ENCODE measurements at regions not wholly inside any gene's neighbourhood (a gene's known extent, or its start where the extent isn't known, plus 50 kb on each side); places are given as distances from the start of the nearest gene placed in this dataset.

DNA sequence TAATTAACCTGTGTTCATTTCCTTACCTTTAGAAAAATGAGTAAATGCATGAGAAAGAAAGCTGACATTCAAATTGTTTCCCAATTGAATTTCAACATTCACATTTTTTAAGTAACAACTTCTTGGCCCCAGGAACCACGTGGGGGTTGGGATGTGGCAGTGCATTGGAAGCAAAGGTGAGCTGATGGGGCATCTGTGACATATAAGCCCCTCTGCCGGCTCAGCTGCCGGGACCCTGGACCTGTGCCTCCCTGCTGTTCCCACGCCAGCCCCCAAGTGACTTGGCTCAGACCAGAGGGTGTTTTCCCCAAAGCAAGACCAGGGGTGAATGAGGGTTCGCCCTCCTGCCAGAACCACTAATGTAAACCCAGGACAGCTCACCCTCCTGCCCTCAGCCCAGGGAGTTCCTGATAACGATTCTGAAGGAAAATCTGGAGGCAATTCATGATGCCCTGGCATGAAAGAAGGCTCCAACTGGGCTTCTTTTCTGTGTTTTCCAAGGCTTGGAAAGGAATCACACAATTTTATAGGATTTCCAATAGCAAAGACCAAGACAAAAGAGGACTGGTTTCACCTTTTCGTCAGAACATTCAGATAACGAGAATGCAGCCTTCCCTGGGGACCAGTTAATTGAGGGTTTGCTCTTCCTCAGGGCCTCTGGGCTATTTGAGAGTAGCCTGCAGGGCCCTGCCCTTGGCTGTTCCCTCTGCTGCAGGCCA is 193.2 kb upstream of the TWIST2 start:
- DNase-seq (ENCODE audit: low read depth), result no peak

GRCh38 chr2:238655198-238655860 is 192.6 kb upstream of the TWIST2 start:
- DNase-seq (ENCODE audit: low read depth), result no peak

DNA sequence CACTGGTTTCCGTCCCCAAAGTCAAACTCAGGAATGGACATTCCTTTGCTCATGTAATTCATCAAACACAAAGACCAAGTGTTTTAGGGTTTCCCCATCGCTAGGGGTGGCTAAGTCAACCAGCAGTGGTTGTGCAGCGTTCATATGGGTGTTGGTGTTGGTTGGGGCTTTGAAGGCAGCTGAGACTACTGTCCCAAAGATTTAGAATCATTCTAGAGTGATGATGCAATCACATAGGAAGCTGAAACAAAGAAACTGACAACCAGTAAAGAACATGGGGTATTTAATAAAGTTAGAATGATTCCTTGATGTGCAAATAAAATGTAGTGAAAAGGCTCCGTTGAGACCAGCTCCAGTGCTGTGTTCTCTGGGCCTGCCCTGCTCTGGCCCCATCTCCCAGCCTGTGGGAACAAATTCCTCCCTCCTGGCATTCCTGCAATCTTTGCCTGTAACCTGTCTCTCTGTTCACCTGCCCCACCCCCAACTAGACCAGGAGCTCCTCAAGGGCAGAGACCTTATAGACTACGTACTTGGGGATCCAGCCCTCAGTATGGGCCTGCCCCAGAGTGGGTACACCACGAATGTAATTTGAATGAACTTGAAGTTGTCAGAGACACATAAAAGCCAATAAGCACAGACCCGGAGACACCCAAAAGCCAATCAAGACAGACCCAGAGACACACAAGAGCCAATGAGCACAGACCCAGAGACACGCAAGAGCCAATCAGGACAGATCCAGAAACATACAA is 191.7 kb upstream of the TWIST2 start:
- DNase-seq (ENCODE audit: low read depth), result no peak

DNA sequence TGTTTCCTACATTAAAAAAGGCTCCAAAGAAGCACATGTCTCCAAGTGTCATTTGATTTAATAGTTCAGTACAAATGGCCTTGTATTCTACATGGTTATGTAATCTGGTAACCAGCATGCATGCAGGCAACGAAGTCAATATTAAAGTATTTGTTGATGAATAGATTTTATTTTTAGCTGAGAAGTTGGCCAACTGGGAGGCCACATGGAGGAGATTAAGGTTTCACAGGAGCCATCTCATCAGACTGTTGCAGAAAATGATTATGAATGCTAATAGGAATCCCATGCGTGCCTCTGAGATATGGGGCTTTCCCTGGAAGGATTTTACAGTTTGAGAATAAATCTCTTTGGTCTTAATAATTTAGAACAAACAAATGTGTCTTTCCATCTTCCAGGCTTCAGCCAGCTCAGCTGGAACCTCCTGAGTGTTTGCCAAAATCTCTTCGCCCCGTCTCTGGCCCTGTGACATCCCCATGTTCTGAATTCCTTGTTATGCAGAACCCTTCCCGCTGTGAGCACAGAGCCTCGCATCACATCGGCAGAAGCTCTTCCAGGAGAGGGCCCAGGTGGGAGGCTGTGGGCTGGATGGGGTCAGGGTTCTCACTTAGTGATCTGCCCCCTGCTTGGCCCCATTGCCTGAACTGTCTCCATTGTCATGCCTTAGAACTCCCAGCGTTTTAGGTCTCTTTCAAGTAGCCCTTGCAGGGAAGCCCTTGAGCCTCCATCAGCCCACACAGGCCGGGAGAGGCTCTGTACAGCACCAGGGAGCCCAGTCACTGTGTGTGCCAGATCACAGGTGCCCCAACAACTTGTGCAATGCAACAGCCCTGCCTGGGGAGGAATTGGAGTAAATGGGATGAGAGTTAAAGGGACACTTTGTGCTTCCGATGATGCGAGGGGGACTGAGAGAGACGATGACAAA is 190.5 kb upstream of the TWIST2 start:
- DNase-seq (ENCODE audit: low read depth), result no peak

DNA sequence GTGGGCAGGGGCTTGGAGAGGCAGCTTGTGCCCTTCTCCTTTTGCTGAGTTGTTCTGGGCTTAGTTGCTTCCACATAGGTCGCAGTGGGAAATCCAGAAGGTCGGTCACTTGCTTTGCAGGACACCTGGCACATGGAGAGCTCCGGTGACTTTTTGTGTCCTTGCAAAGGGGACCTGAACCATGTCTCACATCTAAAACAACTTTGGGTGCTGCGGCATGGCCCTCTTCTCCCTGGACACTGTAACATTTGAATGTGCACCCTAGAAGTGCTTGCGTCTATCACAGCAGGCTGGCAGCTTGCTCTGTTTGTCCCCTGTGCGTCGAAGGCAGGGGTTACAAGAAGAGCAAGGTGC is 189.9 kb upstream of the TWIST2 start:
- DNase-seq (ENCODE audit: low read depth), result no peak

GRCh38 chr2:238658820-238659219 is 189.1 kb upstream of the TWIST2 start:
- no peak for DNase-seq (ENCODE audit: low read depth)

- DNase-seq (ENCODE audit: low read depth), result no peak
Observed at GRCh38 chr2:238659231-238659630, 188.7 kb upstream of the TWIST2 start.

GRCh38 chr2:238663586-238663985 is 184.3 kb upstream of the TWIST2 start:
- no peak for DNase-seq (ENCODE audit: low read depth)

GRCh38 chr2:238665919-238666318 is 182.0 kb upstream of the TWIST2 start:
- no peak for DNase-seq (ENCODE audit: low read depth)

GRCh38 chr2:238666543-238666942 is 181.3 kb upstream of the TWIST2 start:
- DNase-seq (ENCODE audit: low read depth), result no peak

DNA sequence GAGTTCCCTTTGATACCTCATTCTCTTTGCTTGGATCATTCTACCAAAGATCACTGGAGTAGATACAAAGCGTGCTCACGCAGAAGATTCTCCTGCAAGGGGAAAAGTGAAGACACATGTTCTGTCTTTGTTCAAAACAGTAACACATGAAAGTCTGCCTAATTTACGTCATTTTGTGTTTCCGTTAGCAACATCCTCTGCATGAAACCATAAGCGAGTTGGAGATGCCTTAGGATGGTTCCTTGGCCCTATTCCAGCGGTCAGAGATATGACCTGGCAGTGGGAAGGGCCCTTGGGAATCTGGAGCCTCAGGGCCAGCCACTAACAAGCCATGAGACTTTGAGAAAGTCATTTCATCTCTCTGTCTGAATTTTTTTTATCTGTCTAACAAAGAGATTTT is 180.9 kb upstream of the TWIST2 start:
- DNase-seq (ENCODE audit: low read depth), result no peak

DNA sequence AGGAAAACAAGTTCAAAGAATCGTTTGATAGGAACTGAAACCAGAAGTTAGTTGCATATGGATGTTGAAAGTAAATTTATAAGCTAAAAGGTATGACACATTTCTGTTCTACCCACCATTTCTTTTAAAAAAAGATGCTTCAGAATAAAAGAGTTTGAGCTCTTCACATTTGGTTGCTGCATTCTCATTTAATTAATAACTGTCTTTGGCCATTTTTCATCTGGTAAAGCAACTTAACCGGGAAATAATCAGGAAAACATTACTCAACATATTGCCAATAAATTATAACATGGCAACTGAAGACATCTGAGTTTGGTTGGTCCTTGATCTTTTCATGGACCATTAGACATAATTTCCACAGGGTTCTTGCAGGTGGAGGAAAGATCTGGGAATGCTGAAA is 180.2 kb upstream of the TWIST2 start:
- DNase-seq (ENCODE audit: low read depth), result no peak

DNA sequence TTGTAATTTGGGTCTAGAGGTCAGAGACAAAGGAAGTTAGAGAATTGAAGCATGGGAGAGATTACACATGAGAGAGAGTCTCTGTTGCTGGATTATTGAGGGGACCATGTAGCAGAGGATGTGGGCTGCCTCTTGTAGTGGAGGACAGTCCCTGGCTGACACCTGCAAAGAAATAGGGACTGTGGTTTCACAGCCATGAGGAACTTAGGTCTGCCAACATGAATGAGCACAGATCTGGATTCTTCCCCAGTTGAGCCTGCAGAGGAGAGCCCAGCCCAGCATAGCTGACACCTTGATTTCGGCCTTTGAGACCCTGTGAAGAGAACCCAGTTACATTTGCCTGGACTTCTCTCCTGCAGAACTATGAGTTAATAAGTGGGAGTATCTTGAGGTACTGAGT is 179.5 kb upstream of the TWIST2 start:
- no peak for DNase-seq (ENCODE audit: low read depth)

GRCh38 chr2:238669046-238669445 is 178.8 kb upstream of the TWIST2 start:
- no peak for DNase-seq (ENCODE audit: low read depth)

DNA sequence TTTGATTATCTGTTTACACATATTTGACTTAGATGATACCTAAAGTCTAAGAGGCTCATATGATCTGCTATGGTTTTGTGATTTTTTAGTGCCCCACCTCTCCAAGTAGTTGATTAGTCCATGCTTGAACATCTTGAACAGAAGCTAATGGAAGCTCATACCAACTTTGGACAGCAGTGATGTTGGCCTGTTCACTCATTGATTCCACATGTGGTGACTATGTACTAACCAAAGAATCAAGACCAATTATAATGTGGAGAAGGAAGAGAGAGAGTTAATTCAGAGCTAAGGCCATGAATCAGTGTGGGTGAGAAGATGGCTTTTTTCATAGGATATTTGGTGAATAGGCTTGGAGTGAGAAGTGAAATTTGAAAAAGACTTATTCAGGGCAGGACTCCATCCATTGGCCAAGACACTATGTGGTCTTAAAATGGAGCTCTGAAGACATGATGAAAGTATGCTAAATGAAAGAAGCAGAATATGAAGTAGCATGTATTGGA is 178.3 kb upstream of the TWIST2 start:
- no peak for DNase-seq (ENCODE audit: low read depth)

GRCh38 chr2:238670111-238670585 is 177.7 kb upstream of the TWIST2 start:
- DNase-seq (ENCODE audit: low read depth), result no peak

DNA sequence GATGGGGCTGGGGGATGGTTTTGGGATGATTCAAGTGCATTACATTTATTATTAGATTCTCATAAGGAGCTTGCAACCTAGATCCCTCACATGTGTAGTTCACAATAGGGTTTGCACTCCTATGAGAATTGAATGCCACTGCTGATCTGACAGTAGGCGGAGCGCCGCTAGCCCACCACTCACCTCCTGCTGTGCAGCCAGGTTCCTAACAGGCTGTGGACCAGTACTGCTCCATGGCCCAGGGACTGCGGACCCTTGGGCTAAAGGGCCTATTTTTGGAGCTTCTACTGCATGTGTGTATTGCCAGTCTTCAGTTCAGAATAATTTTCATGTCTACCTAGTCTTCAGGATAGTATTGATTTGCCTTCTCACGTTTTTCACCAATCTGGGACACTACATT is 165.3 kb upstream of the TWIST2 start:
- DNase-seq (ENCODE audit: low read depth), result no peak

DNA sequence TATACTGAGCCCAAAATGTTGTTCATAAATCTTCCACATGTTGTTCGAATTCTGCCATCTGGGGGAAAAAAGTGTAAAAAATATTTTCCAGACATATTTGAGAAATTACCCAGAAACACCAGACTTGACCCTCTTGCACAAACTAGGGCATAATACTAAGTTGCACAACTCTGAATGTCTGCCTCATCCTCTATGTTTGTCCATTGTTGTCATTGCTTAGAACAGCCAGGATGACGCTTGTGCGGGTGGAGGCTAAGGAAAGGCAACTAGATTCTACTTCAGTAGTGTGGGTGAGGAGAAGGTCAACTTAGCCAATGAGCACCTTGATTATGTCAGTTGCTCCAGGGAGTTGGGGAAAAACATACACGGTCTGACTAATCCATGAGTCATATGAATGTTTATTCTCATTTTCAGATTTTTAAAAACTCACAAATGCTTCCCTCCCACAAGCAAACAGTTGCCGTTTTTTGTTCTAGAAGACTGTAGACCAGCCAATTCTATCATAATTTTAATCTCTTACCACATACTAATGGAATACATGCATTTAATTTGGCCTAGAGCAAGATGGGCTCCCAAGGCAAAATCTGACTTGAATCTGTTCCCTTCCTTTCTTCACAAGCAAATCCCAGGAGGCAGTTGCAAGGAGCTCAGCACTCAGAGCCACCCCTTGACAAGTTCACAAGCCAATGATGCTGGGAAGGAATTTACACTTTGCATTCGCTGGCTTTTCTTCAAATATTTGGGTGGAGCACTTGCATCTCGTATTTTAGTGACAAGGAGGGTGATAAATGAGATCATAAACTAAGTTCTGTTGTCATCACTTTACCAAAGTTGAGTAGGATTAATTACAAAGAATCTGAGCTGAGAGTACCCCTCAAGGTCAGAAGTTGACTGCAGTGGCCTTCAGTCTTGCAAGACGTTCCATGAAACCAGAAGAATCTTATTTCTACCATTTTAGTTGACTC is 163.2 kb upstream of the TWIST2 start:
- no peak for DNase-seq (ENCODE audit: low read depth)

DNA sequence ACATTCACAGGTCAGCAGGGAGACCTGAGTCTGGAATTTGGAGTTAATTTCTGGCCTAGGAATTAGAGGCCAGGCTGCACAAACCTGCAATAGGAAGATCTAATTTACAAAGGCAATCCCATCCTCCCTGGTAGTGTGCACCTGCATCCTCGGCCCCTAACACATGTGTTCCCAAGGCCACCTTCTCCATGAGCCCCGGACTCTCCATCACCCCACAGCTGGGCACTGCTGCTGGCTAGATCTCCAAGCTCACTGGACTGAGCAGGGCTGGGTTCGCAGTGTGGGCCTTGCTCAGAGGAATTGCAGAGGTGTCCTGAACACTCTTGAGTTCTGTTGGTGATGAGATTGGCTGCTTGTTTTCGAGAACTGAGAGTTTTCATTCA is 162.6 kb upstream of the TWIST2 start:
- no peak for DNase-seq (ENCODE audit: low read depth)

DNA sequence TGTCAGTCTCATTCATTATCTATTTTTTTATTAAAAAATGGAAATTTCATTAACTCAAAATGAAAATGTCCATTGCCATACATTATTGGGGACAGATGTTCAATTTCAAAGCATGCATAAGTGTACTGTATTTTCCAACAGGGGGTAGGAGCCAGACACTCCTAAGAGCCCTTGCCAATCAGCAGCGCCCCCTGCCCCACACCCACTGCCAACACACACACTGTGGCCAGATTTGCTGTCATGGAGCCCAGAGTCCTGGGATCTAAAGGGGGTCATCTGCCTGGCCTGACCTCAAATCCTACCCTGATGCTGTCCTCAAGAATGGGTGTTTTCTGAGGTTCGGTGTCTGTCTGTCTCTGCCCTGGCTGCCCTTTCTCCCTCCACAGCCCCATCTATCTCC is 162.2 kb upstream of the TWIST2 start:
- DNase-seq (ENCODE audit: low read depth), result no peak

DNA sequence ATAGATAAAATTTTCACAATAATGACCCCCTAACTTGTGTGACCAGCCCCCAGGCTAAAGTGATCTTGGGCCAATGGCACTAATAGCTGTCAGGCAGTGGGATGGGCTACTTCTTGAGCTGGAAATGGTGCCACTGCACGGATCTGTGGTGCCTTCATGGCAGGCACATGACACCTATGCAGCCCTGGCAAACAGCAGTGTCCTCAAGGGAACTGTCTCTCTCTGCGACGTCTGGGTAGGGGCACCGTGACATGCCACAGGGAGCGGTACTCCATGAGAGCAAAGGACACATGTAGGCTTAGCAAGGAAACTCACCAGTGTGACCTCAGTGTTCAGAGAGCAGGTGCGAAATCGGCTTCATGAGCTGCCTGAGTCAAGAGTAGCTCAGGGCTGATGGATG is 161.7 kb upstream of the TWIST2 start:
- no peak for DNase-seq (ENCODE audit: low read depth)

All from activated T-helper 9 cell treated with anti-CD3 and anti-CD28 coated beads, Interleukin-2, amount 50 U/mL, for 16 hours (primary cell).